HEK293T (cell line): ENCODE measurements at regions not wholly inside any gene's neighbourhood (a gene's known extent, or its start where the extent isn't known, plus 50 kb on each side); places are given as distances from the start of the nearest gene placed in this dataset.

Experiments
- FOXK2 ChIP-seq: fragments of 450-650 bp; IDR thresholded peaks from 2 replicates; pipeline ENCODE4 v1.6.1; 2016; ENCODE audit warnings: mild to moderate bottlenecking
- FOXM1 ChIP-seq: fragments of 450-650 bp; IDR thresholded peaks from 2 replicates; pipeline ENCODE4 v1.6.1; 2017; ENCODE audit warnings: mild to moderate bottlenecking, borderline replicate concordance
- LEF1 ChIP-seq: fragments of 450-650 bp; IDR thresholded peaks from 2 replicates; pipeline ENCODE4 v1.6.1; 2017; ENCODE audit warnings: mild to moderate bottlenecking, borderline replicate concordance
- SP1 ChIP-seq: fragments of 450-650 bp; IDR thresholded peaks from 2 replicates; pipeline ENCODE4 v1.6.1; 2017
- ZNF384 ChIP-seq: fragments of 450-650 bp; IDR thresholded peaks from 2 replicates; pipeline ENCODE4 v1.6.1; 2016

DNA sequence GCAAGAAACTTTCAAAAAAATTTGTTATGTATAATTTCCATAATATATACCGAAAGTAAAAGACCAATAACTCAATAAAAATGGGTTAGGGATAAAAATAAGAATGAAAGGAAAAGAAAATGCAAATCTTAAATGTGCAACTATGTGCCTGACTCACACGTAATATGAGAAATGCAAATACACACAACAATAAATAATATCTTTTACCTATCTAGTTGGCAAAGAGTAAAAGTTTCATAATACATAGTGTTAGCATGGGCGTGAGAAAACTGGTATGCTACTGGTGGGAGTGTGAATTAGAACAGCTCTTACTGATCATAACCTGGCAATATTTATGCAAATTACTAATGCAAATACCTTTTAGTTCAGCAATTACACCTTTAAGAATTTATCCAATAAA, 438.5 kb upstream of the CITED2 start:
- no peak for TF ChIP-seq SP1
- TF ChIP-seq ZNF384 = no peak
- TF ChIP-seq FOXM1 = no peak
- no peak for TF ChIP-seq LEF1
- TF ChIP-seq FOXK2 = no peak
